ENCODE measurements at regions not wholly inside any gene's neighbourhood (a gene's known extent, or its start where the extent isn't known, plus 50 kb on each side); places are given as distances from the start of the nearest gene placed in this dataset.

- 41 to 47% methylated on average over 1 of the region's 1 CpG for WGBS, 2 donors
- no peak for DNase-seq
- ATAC-seq: no peak
- no peaks in the 10 kb centered on the region for H3K27me3 ChIP-seq
- TF ChIP-seq CTCF (IDR thresholded peaks at IDR 0.05): no peak
- intact Hi-C loops (cut with DNase I): no loop called here
- H3K4me3 ChIP-seq: no peak overlapping the region
- H3K36me3 ChIP-seq: no peaks in the 10 kb centered on the region
- peaks cover 0 to 8% (median 0%) of the 10 kb centered on the region in 9 donors for H3K4me1 ChIP-seq
- no peaks in the 10 kb centered on the region for H3K9me3 ChIP-seq
- no peak overlapping the region for H3K27ac ChIP-seq
Measured at GRCh38 chr2:59888706-59889105, 664.7 kb downstream of the BCL11A start.

DNA sequence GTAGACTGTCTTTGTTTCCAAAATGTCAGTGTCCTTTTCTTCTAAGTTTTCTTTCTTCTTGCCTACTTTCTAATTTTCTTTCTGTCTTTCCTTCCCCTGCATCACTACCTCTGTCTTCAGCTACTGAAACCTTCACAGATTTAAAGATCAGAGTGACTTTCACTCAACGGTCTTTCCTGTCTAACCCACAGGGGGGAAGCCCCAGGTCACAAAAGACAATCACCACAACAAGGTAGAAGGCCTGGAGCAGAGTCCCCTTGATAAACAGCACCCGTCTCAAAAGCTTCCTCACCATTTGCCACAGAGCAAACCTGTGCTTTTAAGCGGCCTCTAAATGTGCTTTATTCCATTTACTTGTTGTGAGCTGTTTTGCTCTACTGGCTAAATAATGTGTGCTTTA is 665.4 kb downstream of the BCL11A start:
- no peak overlapping the region for H3K27ac ChIP-seq
- ATAC-seq (no peak), DNase-seq (no peak)
- H3K4me3 ChIP-seq: no peak overlapping the region
- WGBS, 2 donors: 37 to 51% methylated on average over 3 of the region's 3 CpGs
- TF ChIP-seq CTCF (IDR thresholded peaks at IDR 0.05): no peak
- intact Hi-C loops (cut with DNase I): no loop called here
- H3K27me3 ChIP-seq: no peaks in the 10 kb centered on the region
- peaks cover 0 to 8% (median 0%) of the 10 kb centered on the region in 9 donors for H3K4me1 ChIP-seq
- H3K9me3 ChIP-seq: no peaks in the 10 kb centered on the region
- H3K36me3 ChIP-seq: no peaks in the 10 kb centered on the region

- DNase-seq: no peak
- 55 to 66% methylated on average over 3 of the region's 3 CpGs for WGBS, 2 donors
- H3K36me3 ChIP-seq: no peaks in the 10 kb centered on the region
- no peak overlapping the region for H3K27ac ChIP-seq
- H3K4me1 ChIP-seq: peaks cover 0 to 8% (median 0%) of the 10 kb centered on the region in 9 donors
- TF ChIP-seq CTCF (IDR thresholded peaks at IDR 0.05): no peak
- ATAC-seq: no peak
- H3K4me3 ChIP-seq: no peak overlapping the region
- intact Hi-C loops (cut with DNase I): no loop called here
- H3K27me3 ChIP-seq: no peaks in the 10 kb centered on the region
- no peaks in the 10 kb centered on the region for H3K9me3 ChIP-seq
Measured at GRCh38 chr2:59887366-59887765, 666.1 kb downstream of the BCL11A start.

DNA sequence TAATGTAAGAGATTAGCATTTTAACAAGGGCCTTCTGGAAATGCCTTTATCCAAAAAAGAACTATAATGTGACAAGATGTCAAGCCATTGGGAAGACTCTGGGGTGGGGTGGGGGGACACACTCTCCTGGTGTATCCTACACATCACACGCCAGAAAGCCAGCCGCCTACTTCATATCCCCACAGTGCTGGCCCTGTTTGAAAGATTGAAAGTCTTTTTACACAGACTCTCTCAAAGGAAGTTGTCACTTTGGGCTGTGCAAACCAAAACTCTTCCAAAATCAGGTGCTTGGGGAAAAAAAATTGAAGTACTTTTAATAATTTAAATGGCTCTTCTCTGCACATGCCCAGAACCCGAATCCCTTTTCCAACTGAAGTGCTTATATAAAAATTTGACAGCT is 666.7 kb downstream of the BCL11A start:
- no peak overlapping the region for H3K27ac ChIP-seq
- WGBS, 2 donors: 88 to 96% methylated on average over 3 of the region's 3 CpGs

More for the DNA sequence above, 666.7 kb downstream of the BCL11A start:
- DNase-seq (no peak), ATAC-seq (no peak)
- intact Hi-C loops (cut with DNase I): no loop called here
- H3K4me3 ChIP-seq: no peak overlapping the region
- no peaks in the 10 kb centered on the region for H3K27me3 ChIP-seq
- H3K9me3 ChIP-seq: no peaks in the 10 kb centered on the region
- no peak for TF ChIP-seq CTCF (IDR thresholded peaks at IDR 0.05)
- no peaks in the 10 kb centered on the region for H3K36me3 ChIP-seq
- H3K4me1 ChIP-seq: peaks cover 0 to 8% (median 0%) of the 10 kb centered on the region in 9 donors

Data from heart right ventricle (tissue), 16 donors.